NCI-H2029 treated with DMSO at 0.1 percent for 48 hours (cell line): ENCODE measurements at regions not wholly inside any gene's neighbourhood (a gene's known extent, or its start where the extent isn't known, plus 50 kb on each side); places are given as distances from the start of the nearest gene placed in this dataset.

Source experiments
- DNase-seq: peaks from one replicate; lab custom pipeline; 2025; lab: John Stamatoyannopoulos, UW

DNA sequence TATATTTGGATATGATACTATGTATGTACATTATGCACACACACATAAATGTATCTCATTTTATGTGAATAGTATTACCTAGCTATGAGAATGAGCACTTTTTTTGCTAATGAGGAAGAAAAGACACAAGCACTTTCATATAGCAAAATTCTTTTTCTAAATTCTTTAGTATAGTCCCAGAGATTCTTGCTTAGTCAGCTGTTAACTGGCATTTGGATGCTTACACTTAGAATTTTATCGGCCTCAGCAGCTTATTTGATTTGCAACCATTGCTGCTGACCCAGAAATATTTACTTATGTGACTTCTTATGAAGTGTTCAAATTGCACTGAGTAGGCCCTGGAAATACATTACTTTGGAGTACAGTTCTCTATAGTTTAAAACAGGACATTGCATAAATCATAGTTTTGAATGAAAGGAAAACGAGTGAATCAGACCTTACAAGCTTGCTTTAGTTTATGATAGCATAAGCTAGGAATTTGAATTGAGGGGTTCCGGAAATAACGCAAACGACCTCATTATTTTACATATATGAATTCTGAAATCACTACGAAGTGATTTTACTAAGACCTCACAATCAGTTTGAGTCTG, 653.9 kb upstream of the NEGR1 start:
- DNase-seq, result no peak

DNA sequence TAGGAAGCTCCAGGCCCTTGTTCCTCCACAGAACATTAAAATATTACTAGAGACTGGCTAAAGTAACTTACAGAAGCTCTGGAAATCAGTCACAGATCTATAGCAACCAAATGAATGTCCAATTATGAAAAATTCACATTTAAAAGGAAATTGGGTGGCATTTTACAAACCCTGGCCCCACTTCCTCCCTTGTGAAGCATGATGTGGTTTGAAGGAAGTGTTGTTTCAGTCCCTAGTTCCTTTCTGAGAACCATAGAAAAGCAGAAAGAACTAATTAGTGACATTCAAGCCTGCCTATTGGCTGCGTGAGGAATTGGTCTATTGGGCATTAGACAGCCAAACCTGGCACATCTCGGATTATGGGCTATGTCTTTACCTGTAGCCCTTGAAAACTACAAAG, 649.7 kb upstream of the NEGR1 start:
- DNase-seq, result no peak

DNA sequence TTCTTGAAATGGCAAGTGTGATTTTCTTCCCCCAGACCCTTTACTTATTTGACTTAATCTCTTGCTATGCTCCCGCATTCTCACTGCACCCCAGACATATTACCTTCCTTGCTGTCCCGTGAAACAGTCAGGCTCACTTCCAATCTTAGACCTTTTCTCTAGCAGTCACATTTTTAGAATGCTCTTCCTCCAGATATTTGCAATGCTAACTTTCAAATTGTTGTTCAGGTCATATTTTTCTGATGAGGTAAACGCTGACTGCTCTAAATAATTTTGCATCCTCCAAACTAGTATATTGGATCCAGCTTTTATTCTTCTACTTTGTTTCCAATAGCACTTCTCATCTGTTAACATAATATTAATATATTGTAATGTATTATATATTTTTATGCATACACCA, 648.2 kb upstream of the NEGR1 start:
- no peak for DNase-seq

DNA sequence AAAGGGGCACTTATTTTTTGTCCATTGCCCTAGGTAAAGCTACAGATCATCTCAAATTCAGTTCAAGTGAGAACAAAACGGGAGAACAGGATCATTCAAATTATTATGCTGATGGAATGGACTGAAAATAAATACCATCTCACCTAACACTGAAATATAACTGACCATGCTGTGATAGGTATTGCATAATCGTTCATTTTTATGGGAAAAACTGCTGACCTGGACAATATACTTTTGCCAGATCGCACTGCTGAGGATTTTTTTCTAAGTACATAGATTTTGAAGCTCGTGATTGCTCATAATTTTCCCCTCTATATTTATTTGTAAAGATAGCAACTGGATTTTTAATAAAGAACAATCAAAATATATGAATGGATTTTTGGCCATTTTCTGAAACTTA, 636.6 kb upstream of the NEGR1 start:
- no peak for DNase-seq

DNA sequence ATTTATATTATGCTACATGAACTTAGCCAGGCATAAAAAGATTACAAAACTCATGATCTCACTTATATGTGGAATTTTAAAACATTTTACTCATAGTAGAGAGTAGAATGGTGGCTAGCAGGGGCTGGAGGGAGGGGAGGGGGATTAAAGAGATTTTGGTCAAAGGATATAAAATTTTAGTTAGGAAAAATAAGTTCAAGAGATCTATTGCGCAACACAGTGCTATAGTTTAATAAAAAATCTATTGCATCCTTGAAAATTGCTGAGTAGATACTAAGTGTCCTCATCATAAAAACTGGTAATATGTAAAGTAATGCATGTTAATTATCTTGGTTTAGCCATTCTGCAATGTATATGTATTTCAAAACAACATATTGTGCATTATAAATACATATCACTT, 635.6 kb upstream of the NEGR1 start:
- no peak for DNase-seq

DNA sequence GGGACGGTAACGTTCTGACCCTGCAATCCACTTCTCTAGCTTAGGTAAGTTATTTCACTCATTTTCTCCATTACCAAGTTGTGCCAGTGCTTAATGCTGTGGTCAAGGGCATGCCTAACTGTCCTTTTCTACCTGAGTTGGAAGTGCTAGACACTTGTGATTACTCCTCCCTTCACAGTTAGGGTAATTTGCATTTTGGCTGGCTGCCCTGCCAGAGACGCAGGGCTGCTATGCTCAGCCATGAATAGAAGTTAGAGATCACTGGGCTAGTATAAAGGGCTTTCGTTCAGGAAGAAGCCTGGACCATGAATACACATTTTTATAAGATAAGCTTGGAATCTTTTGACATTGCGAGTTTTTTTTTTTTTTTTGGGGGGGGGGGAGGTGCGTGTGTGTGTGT, 633.2 kb upstream of the NEGR1 start:
- DNase-seq, result peak; percentile 8

DNA sequence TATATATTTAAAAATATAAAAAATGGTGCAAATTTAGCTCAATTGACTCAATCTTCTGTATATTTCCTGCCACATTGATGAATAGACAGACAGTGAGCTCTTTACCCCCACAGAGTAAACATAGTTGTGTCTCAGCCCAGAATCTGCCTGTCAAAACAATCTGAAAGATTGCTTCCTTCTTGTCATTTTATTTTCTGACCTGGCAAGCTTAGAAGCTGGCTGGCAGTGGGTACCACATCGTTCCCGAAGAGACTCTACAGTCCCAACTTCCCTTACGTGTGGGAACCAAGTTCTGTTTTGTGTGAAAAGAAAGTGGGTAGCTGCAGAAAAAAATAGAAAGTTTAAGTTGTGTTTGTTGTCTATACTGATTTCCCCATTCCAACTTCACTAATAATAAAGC, 629.3 kb upstream of the NEGR1 start:
- DNase-seq, result no peak

DNA sequence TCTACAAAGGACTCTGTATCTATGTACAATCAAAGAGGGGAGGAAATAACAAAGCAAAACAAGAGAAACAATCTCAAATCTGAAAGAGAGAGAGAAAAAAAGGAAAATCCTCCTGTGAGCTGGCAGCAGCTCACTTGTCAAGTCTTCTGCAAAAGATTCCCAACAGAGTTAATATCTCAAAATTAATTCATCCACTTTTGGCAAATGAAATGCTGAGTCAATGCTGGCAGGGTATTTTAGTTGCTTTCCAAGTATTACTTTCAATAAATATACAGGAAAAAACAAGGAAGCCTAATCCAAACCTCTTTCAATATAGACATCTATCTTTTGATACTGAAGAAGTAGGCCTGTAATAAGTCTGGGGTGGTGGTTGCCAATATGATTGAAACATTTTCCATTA, 613.9 kb upstream of the NEGR1 start:
- DNase-seq, result no peak

DNA sequence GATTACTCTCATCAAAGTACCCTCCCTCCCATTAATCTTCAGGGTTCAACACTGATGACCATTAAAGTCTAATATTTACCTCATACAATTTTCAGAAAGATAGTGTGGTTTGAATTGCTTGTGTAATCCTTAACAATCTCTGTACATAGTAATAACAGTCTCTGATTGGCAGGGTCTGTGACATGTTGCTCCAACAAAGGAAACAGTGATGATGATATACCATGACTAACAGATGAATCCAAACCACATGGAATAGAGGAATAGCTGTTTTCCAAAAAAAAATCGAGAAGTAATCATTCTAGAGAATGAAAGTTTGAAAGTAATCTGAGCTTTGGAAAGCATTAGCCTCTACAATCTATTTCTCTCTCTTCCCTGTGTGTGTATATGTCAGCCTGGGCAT, 610.1 kb upstream of the NEGR1 start:
- no peak for DNase-seq

DNA sequence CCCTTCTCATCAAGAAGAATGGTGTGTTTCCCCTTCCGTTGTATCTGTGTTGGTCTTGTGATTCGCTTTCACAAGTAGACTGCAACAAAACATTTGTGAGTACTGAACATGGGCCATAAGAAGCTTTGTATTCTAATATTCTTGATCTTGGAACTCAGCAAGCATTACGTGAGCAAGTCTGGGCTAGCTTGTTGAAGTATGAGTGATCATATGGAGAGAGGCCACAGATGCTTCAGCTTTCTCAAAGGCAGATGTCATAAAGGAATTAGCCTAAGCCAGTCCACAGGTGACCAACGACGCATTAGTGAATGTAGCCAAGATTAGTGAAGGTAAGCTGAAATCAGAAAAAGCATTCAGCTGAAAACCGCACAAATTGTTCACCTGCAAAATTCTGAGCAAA, 609.6 kb upstream of the NEGR1 start:
- DNase-seq, result no peak

DNA sequence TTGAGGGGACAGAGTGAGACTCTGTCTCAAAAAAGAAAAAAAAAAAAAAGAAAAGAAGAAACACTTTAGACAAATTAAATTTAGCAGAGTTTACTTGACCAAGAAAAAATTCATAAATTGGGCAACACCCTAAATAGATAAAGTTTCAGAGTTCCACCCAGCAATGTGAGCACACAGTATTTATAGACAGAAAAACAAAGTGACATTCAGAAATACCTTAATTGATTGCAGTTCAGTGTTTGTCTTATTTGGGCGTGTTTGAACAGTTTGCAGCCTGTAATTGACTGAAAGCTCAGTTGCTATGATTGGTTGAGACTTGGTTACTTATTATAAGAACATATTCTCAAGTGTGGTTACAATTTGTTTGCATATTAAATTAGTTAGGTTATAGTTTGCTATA, 603.5 kb upstream of the NEGR1 start:
- DNase-seq, result no peak

DNA sequence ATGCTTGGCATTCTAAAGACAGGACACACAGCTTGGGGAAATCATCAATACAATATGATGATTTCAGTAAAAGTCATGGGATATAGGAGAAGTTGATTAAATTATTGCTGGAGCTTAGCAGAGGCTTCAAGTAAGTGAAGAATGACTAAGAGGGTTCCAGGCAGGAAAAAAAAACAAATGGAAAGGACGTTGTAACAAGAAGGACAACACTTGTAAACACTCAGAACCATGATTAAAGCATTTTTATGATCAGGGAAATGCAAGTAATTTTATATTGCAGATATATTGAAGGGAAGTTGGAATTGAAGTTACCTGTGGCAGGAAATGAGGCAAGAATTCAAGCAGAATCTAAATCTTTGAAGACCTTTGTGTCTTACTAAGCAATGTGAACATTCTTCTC, 602.7 kb upstream of the NEGR1 start:
- no peak for DNase-seq

DNA sequence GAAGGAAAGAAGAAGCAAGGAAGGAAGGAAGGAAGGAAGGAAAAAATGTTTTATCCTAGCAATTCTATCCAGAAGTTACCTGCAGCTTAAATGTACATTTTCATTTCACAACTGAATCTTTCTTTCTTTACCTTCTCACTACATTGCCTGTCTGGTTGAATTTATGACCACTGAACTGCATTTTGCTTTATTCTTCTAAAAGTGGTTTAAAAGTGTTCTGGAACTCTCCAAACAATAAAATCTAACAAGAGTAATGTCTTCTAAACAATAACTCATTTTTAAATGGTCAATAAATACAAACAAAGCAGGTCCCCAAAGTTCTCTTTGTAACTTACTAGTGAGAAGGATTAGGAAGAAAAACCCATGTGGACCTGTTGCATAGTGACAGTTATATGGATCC, 587.5 kb upstream of the NEGR1 start:
- no peak for DNase-seq

DNA sequence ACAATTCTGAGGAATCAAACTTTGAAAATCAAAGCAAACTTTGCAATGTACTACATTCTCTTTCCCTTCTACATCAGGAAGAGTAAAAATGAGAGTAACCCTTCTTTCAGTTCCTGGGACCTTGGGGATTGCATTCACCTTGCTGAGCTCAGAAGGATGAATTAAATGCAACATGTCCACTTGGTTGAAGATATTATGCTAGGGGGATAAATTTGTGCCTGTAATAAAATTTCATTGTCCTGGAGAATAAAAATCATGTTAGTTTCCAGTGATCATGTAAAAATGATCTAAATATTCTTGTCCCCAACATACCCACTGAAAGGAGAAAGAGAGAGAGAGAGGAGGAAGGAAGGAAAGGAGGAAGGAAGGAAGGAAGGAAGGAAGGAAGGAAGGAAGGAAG, 587.1 kb upstream of the NEGR1 start:
- no peak for DNase-seq

DNA sequence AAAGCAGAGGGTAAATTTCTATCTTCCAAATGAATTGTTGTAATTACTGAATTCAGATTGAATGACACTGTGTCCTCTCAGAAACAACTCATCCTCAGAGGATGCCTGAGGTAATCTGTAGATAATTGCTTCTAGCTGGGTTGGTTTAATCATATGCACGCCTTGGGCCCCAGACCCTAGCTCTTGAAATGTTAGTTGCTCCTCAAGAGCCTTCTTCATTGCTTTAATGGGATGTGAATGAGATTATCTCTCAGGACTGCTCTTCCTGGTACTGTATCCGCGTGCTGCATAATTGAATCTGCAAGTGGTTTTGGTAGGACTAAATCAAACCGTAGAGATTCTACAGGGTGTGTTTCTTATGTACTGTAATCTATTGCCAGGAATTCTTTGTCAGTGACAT, 569.3 kb upstream of the NEGR1 start:
- no peak for DNase-seq

DNA sequence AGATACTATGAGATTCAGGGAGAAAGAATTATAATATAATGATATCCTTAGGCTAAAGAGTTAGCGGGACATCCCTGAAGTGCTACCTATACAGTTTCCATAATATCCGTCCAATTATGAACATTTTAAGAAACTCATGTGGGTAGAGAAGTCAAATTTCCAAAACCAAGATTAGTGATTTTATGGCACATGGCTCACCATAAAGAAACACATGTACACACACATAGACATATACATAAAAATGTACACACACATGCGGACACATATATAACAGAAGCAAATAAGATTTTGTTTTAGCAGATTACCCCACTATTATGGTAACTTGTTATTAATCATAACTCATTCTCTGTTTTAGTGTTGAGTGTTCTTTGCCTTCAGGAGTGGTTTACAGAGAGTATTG, 566.7 kb upstream of the NEGR1 start:
- no peak for DNase-seq

DNA sequence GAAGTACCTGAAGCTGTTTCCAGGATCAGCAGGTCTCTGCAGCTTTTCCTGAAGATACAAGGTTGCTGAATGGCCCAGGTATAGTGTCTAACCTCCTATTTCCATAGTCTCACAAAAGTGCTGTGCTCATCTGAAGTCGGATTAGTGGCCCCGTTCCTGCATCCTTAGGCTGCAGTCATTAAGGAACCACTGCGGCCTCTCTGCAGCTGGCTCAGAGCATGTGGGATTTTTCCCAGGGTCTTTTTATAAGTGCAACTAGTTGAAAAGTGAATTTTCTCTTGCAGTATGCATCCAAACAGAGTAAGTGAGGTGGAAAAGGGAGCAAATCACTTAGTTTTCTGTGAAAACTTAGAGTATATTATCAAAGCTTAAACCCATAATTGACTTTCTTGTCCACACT, 565.3 kb upstream of the NEGR1 start:
- no peak for DNase-seq

DNA sequence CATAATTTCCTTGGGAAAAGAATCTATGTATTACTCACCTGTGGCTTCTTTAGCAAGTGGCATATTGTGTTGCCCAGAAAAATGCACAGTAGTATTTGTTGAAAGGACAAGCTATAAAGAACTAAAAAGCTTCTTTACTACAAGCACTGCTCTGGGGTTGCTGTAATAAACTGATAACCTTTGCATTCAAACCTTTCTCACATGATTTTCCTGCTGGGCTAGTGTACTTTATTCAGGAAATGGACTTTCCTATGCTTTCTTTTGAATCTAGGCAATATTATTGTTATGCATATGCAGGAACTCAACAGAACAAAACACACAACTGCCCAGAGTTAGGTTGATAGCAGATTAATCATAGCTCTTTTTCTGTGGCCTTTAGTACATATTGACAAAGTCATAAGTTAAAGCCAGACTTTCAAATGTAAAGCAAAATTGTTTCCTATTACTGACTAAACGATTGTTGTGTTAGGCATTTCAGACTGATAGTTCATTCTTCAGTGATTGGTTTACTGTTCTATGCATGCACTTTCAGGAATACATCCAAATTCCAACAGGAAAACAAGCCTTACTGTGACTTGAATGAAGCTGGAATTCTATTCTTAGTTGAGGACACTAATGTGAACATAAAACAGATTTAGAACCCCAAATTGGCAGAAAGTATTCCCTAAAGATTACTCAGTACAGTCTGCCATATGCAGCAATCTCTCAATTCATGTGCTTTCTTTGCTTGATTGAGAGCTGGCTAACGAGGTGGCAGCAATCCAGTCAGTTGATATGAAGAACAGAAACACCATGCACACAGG, 564.3 kb upstream of the NEGR1 start:
- DNase-seq, result no peak

DNA sequence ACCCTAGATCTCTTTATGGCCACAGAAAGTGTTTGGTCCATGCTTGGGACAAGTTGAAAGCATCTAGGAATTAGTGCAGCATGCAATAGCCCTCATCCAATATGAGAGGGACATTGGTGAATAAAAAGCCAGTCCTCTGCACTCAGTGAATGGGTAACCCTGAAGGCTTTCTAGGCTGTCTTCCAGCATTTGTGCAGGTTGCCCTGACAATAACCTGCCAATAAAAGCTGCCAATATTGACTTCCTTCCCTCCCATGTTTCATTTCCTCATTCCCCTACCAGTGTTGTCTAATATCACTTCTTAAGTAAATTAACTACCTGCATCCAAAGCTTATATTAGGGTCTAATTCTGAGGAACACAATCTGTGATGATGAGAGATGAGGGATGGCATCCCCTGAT, 563.6 kb upstream of the NEGR1 start:
- no peak for DNase-seq

DNA sequence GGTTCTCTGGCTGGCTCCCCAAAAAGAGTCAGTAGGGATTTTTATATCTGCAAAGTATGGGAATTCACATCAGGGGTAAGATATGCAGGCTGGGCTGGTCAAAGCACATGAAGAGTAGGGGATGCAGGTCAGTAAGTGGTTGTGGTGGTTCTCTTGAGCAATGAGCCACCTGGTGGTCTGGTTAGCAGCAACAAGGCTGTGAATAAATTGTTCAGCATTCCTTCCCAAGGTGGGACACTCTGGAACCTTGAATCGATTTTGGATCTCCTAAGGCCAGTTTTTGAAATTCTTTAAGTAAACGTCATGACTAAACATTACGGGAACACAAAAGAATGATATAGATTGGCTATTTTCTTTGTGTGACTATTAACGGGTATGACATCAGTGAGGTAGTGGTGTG, 563.0 kb upstream of the NEGR1 start:
- DNase-seq, result no peak

DNA sequence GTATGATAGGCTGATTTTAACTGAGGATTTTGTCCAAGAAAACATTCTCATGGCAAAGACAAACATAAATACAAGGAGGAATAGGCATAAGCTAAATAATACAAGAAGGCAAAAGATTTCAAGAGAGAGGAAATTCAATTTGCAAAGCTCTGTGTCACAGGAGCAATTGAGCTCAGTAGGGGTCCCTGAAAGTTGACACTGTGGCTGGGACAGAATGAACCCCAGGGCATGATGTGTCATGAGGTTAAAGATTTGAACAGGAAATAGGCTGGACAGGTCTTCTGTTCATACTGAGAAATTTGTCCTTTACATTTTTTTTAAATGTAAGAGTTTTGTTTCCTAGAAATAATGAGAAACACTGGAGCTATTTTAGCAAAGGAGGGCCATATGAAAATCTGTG, 555.4 kb upstream of the NEGR1 start:
- DNase-seq, result no peak

DNA sequence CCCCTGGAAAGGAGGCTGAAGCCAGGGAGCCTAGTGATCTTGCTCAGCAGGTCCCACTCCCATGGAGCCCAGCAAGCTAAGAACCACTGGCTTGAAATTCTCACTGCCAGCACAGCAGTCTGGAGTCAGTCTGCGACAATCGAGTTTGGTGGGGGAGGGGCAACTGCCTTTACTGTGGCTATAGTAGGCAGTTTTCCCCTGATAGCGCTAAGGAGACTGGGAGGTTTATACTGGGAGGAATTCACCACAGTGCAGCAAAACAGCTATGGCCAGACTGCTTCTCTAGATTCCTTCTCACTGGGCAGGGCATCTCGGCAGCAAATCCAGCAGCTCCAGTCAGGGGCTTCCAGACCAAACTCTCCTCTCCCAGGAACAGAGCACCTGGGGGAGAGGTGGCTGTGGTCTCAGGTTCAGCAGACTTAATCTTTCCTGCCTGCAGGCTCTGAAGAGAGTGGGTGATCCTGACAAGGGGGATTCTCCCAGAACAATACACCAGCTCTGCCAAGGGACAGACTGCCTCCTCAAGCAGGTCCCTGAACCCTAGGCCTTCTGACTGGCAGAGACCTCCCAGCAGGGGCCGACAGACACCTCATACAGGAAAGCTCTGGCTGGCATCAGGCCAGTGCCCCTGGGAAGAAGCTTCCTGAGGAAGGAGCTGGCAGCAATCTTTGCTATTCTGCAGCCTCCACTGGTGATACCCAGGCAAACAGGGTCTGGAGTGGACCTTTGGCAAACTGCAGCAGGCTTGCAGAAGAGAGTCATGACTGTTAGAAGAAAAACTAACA, 548.5 kb upstream of the NEGR1 start:
- DNase-seq, result no peak

DNA sequence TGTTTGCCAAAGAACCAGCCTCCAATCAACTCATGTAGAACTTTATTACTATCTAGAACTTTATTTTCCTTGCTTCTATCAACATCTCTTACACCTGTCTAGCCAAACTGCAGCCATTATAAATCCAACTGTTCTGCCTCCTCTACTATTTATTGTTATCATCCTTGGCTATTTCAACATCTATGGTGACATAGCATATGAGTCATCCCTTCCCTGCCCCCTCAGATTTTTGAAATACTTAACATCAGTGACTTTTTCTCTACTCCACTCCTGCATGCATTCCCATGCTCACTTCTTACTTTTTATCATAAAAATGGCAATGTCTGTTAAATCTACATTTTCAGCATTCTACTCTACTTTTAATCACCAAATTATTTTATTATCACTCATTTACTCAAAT, 544.9 kb upstream of the NEGR1 start:
- DNase-seq, result no peak
